Ishikawa (cell line): ENCODE measurements at regions not wholly inside any gene's neighbourhood (a gene's known extent, or its start where the extent isn't known, plus 50 kb on each side); places are given as distances from the start of the nearest gene placed in this dataset.

Experiments
- CEBPB ChIP-seq: IDR thresholded peaks from 2 replicates; pipeline ENCODE4 v1.6.1; 2012
- CREB1 ChIP-seq: IDR thresholded peaks from 2 replicates; pipeline ENCODE4 v1.6.1; 2012; ENCODE audit warnings: low read depth
- EP300 ChIP-seq: IDR thresholded peaks from 2 replicates; pipeline ENCODE4 v1.6.1; 2012; ENCODE audit warnings: borderline replicate concordance
- MAX ChIP-seq: IDR thresholded peaks from 2 replicates; pipeline ENCODE4 v1.6.1; 2012
- NFIC ChIP-seq: IDR thresholded peaks from 2 replicates; pipeline ENCODE4 v1.6.1; 2012
- RAD21 ChIP-seq: IDR thresholded peaks from 2 replicates; pipeline ENCODE4 v1.6.1; 2012; ENCODE audit warnings: low read depth
- REST ChIP-seq: IDR thresholded peaks from 2 replicates; pipeline ENCODE4 v1.6.1; 2012; ENCODE audit warnings: low read depth, mild to moderate bottlenecking
- TAF1 ChIP-seq: IDR thresholded peaks from 2 replicates; pipeline ENCODE4 v1.6.1; 2012; ENCODE audit warnings: low read depth, mild to moderate bottlenecking
- TEAD4 ChIP-seq: IDR thresholded peaks from 2 replicates; pipeline ENCODE4 v1.6.1; 2012
- USF1 ChIP-seq: IDR thresholded peaks from 2 replicates; pipeline ENCODE4 v1.6.1; 2012
- YY1 ChIP-seq: IDR thresholded peaks from 2 replicates; pipeline ENCODE4 v1.6.1; 2012; ENCODE audit warnings: low read depth

- TF ChIP-seq CEBPB (no peak), EP300 (no peak), TEAD4 (no peak), USF1 (no peak), TAF1 (no peak), MAX (no peak), RAD21 (no peak), YY1 (no peak), CREB1 (no peak), NFIC (no peak), REST (no peak)
Measured at GRCh38 chr9:79196606-79197005, 375.2 kb upstream of the TLE4 start.
